Kidney (tissue), 13 donors: ENCODE measurements at regions not wholly inside any gene's neighbourhood (a gene's known extent, or its start where the extent isn't known, plus 50 kb on each side); places are given as distances from the start of the nearest gene placed in this dataset.
"Not testable (repeated sequence)": the region's sequence is repeated elsewhere in the genome, so short reads cannot be mapped to it uniquely, and the experiment has no call there.

Source experiments
- DNase-seq, 5 donors: peaks; one replicate each; pipeline ENCODE4 v3.0.0-alpha.2; 2013 to 2020
- FAIRE-seq: peaks from 2 replicates; lab custom pipeline; 2012; peaks lifted over from hg19 to GRCh38; lab: Jason Lieb, UNC
- H3K27ac ChIP-seq, 2 donors: one replicate each; pipeline ENCODE4 v1.7.0; 2013; ENCODE audit warnings: low read depth in 2 of 2, low read length in 2 of 2, inconsistent platforms in 1 of 2
- H3K27me3 ChIP-seq: one replicate; pipeline ENCODE4 v1.7.1; 2013; ENCODE audit warnings: low read length, inconsistent platforms; ENCODE audit not compliant: control insufficient read depth, insufficient read depth
- H3K36me3 ChIP-seq, 3 donors: one replicate each; pipeline versions ENCODE4 v1.7.0 to v1.7.1; 2013; ENCODE audit warnings: low read length in 3 of 3, control low read depth in 1 of 3, inconsistent platforms in 1 of 3; ENCODE audit not compliant: insufficient read depth in 3 of 3, control insufficient read depth in 2 of 3
- H3K4me1 ChIP-seq, 3 donors: one replicate each; pipeline versions ENCODE4 v1.7.0 to v1.7.1; 2013; ENCODE audit warnings: low read length in 3 of 3, inconsistent platforms in 1 of 3, low read depth in 1 of 3; ENCODE audit not compliant: control insufficient read depth in 2 of 3, insufficient read depth in 2 of 3
- H3K4me3 ChIP-seq, 3 donors: one replicate each; pipeline versions ENCODE4 v1.7.0 to v1.8.1; 2013; ENCODE audit warnings: low read length in 3 of 3, control low read depth in 1 of 3, inconsistent platforms in 1 of 3
- H3K9ac ChIP-seq, 3 donors: one replicate each; pipeline versions ENCODE4 v1.7.0 to v1.7.1; 2013; ENCODE audit warnings: low read length in 3 of 3, control low read depth in 1 of 3, inconsistent platforms in 1 of 3
- H3K9me3 ChIP-seq, 3 donors: one replicate each; pipeline versions ENCODE4 v1.7.0 to v1.7.1; 2013; ENCODE audit warnings: low read length in 3 of 3, control low read depth in 1 of 3, inconsistent platforms in 1 of 3; ENCODE audit not compliant: control insufficient read depth in 2 of 3, insufficient read depth in 1 of 3
- CTCF ChIP-seq: IDR thresholded peaks from 3 replicates; pipeline ENCODE4 v1.5.1; 2012; ENCODE audit warnings: mild to moderate bottlenecking, moderate library complexity, borderline replicate concordance; ENCODE audit not compliant: insufficient read depth; ENCODE audit errors: extremely low read depth
- intact Hi-C: fragments of 100-400 bp; cut with DNase I; formaldehyde crosslinking; loops from one replicate; pipeline ENCODE4 v1.11.1; 2022
- donor health status: control.
- donor health status: control.
- donor health status: control.
- donor health status: control.
- donor health status: control.
- donor health status: DM: yes; HTN: yes; CAD: no.
- donor health status: Normal renal cell carcinoma (clear cell type).

- FAIRE-seq, result no peak
- Histone ChIP-seq H3K4me3 (no peak overlapping the region), H3K27me3 (no peaks in the 10 kb centered on the region), H3K9me3 (no peaks in the 10 kb centered on the region), H3K27ac (no peak overlapping the region), H3K4me1 (no peaks in the 10 kb centered on the region), H3K9ac (no peak overlapping the region), H3K36me3 (no peaks in the 10 kb centered on the region)
- intact Hi-C loops, result no loop called here
- no peak for TF ChIP-seq CTCF
- peak in 1 of 5 donors; percentile 51 for DNase-seq
Observed at GRCh38 chr11:25628030-25628429, 703.9 kb upstream of the ANO3 start.

GRCh38 chr11:25633230-25633629 lies 698.7 kb upstream of the ANO3 start:
- H3K36me3 ChIP-seq, result no peaks in the 10 kb centered on the region
- H3K27ac ChIP-seq, result no peak overlapping the region
- intact Hi-C loops, result no loop called here
- no peak for TF ChIP-seq CTCF
- DNase-seq, result no peak
- no peak overlapping the region for H3K4me3 ChIP-seq
- H3K9me3 ChIP-seq, result no peaks in the 10 kb centered on the region
- H3K27me3 ChIP-seq, result no peaks in the 10 kb centered on the region
- H3K4me1 ChIP-seq, result no peaks in the 10 kb centered on the region
- no peak overlapping the region for H3K9ac ChIP-seq
- no peak for FAIRE-seq

GRCh38 chr11:25649220-25649619 lies 682.7 kb upstream of the ANO3 start:
- H3K36me3 ChIP-seq, H3K9ac ChIP-seq, H3K27ac ChIP-seq, H3K4me1 ChIP-seq, FAIRE-seq, H3K4me3 ChIP-seq, H3K27me3 ChIP-seq, DNase-seq, H3K9me3 ChIP-seq, intact Hi-C loops: not testable (repeated sequence)

- DNase-seq (no peak), FAIRE-seq (no peak)
- TF ChIP-seq CTCF, result no peak
- Histone ChIP-seq H3K4me1 (no peaks in the 10 kb centered on the region), H3K36me3 (no peaks in the 10 kb centered on the region), H3K9ac (no peak overlapping the region), H3K9me3 (no peaks in the 10 kb centered on the region), H3K4me3 (no peak overlapping the region), H3K27me3 (no peaks in the 10 kb centered on the region), H3K27ac (no peak overlapping the region)
- intact Hi-C loops, result no loop called here
Observed at GRCh38 chr11:25650319-25650718, 681.6 kb upstream of the ANO3 start.
